ENCODE measurements at regions not wholly inside any gene's neighbourhood (a gene's known extent, or its start where the extent isn't known, plus 50 kb on each side); places are given as distances from the start of the nearest gene placed in this dataset.

- no peaks in the 10 kb centered on the region for H3K9me1 ChIP-seq (ENCODE audit: control insufficient read depth, insufficient read depth, low read length)
- H3K9me3 ChIP-seq (replicated peaks; ENCODE audit: control insufficient read depth, insufficient read depth, low read depth, low read length) = no peaks in the 10 kb centered on the region
- H3K27me3 ChIP-seq (ENCODE audit: control insufficient read depth in 2 of 2, insufficient read depth in 2 of 2, low read length in 2 of 2) = no peaks in the 10 kb centered on the region
- H3K4me3 ChIP-seq = no peak overlapping the region
- no peaks in the 10 kb centered on the region for H3K4me1 ChIP-seq (replicated peaks in 1 of 2; ENCODE audit: control insufficient read depth in 2 of 2, insufficient read depth in 2 of 2, low read length in 2 of 2)
- TF ChIP-seq DNMT1 (IDR thresholded peaks at IDR 0.05) = no peak
- TF ChIP-seq ZNF197 (CRISPR knock-in tag; IDR thresholded peaks at IDR 0.05; ENCODE audit: low read depth) = no peak
- no peak for TF ChIP-seq ZBTB11 (CRISPR knock-in tag; IDR thresholded peaks at IDR 0.05)
- no peak for TF ChIP-seq DLX4 (CRISPR knock-in tag; IDR thresholded peaks at IDR 0.05)
- TF ChIP-seq GABPB2 (CRISPR knock-in tag; conservative IDR thresholded peaks at IDR 0.05) = no peak
- no peak for TF ChIP-seq TAF9B (IDR thresholded peaks at IDR 0.05; ENCODE audit: partially characterized antibody)
- TF ChIP-seq SRSF3 (IDR thresholded peaks at IDR 0.05; ENCODE audit: insufficient read depth, low read length) = no peak
- no peak for TF ChIP-seq TCF15 (CRISPR knock-in tag; IDR thresholded peaks at IDR 0.05)
- TF ChIP-seq NR4A1 (CRISPR knock-in tag; IDR thresholded peaks at IDR 0.05) = no peak
- no peak for TF ChIP-seq NR4A1 (tag; IDR thresholded peaks at IDR 0.05)
- TF ChIP-seq ZKSCAN3 (CRISPR knock-in tag; IDR thresholded peaks at IDR 0.05) = no peak
- no peak for TF ChIP-seq SP1 (CRISPR knock-in tag; IDR thresholded peaks at IDR 0.05)
- no peak for TF ChIP-seq E2F8 (IDR thresholded peaks at IDR 0.05; ENCODE audit: low read depth, partially characterized antibody)
- no peak for TF ChIP-seq GTF2A2 (tag; IDR thresholded peaks at IDR 0.05)
- in situ Hi-C loops (cut with MboI) (no loop called here), intact Hi-C loops (cut with micrococcal nuclease) (no loop called here)
- no TSS peak for BruUV-seq (replicated peaks)
- H3K79me2 ChIP-seq (ENCODE audit: control insufficient read depth, insufficient read depth, low read length) = no peaks in the 10 kb centered on the region
- no peaks in the 10 kb centered on the region for H4K20me1 ChIP-seq (replicated peaks; ENCODE audit: control insufficient read depth, insufficient read depth, low read length)
- no peak overlapping the region for H3K9ac ChIP-seq (ENCODE audit: insufficient read depth in 1 of 2, low read depth in 2 of 2, low read length in 2 of 2)
- H3K27ac ChIP-seq (ENCODE audit: extremely low read depth, low read depth, low read length) = no peak overlapping the region
- no peak overlapping the region for H2AFZ ChIP-seq (ENCODE audit: low read depth, low read length)
- CTCF ChIA-PET (ENCODE audit: low intra/inter-chr PET ratio) = no interaction called here
- no peak for ATAC-seq
- no peak for FAIRE-seq
- no peaks in the 10 kb centered on the region for H3K36me3 ChIP-seq (ENCODE audit: control insufficient read depth, insufficient read depth, low read length)
- POLR2A ChIA-PET = no interaction called here
- WGBS (ENCODE audit: insufficient coverage, low coverage, missing lambda C conversion rate) = 0% methylated on average over 2 of the region's 2 CpGs
- H3K4me2 ChIP-seq (ENCODE audit: insufficient read depth, low read length) = no peak overlapping the region
- no peak for DNase-seq (ENCODE audit: extremely low read depth in 1 of 4, low spot score in 3 of 4)
These were observed 460.3 kb upstream of the EPHA6 start for GRCh38 chr3:96354106-96354505.

All from K562 (cell line).